ENCODE measurements at regions not wholly inside any gene's neighbourhood (a gene's known extent, or its start where the extent isn't known, plus 50 kb on each side); places are given as distances from the start of the nearest gene placed in this dataset.
A peak's percentile ranks its signal among the peaks of the same experiment; 100 is the strongest.
"Not testable (repeated sequence)": the region's sequence is repeated elsewhere in the genome, so short reads cannot be mapped to it uniquely, and the experiment has no call there.

GRCh38 chr3:102000620-102001209 is 151.4 kb downstream of the NFKBIZ start:
- Mint-ChIP-seq H3K27me3 (no peaks in the 10 kb centered on the region), H3K4me3 (no peak overlapping the region), H3K27ac (no peak overlapping the region), H3K9me3 (no peaks in the 10 kb centered on the region), H3K4me1 (peaks cover 25% of the 10 kb centered on the region)
- DNase-seq (no peak), ATAC-seq (no peak)

GRCh38 chr3:102002056-102002455 is 152.7 kb downstream of the NFKBIZ start:
- no peaks in the 10 kb centered on the region for H3K9me3 Mint-ChIP-seq

GRCh38 chr3:102004561-102004960 is 155.2 kb downstream of the NFKBIZ start:
- Mint-ChIP-seq H3K27me3 (no peaks in the 10 kb centered on the region), H3K4me3 (no peak overlapping the region), H3K9me3 (peaks cover 0 to 6% of the 10 kb centered on the region in 2 donors), H3K4me1 (peaks cover 3% of the 10 kb centered on the region), H3K27ac (no peak overlapping the region)
- DNase-seq (no peak), ATAC-seq (no peak)

More at GRCh38 chr3:102002056-102002455, 152.7 kb downstream of the NFKBIZ start:
- Mint-ChIP-seq H3K4me1 (peaks cover 11% of the 10 kb centered on the region), H3K4me3 (no peak overlapping the region), H3K27me3 (no peaks in the 10 kb centered on the region), H3K27ac (no peak overlapping the region)
- DNase-seq: no peak
- no peak for ATAC-seq

- H3K27ac Mint-ChIP-seq: no peak overlapping the region
- ATAC-seq (no peak), DNase-seq (no peak)
- H3K4me3 Mint-ChIP-seq: no peak overlapping the region
- H3K9me3 Mint-ChIP-seq: peaks cover 0 to 14% of the 10 kb centered on the region in 2 donors
- H3K27me3 Mint-ChIP-seq: no peaks in the 10 kb centered on the region
- H3K4me1 Mint-ChIP-seq: no peaks in the 10 kb centered on the region
Measured at GRCh38 chr3:102005551-102005950, 156.2 kb downstream of the NFKBIZ start.

GRCh38 chr3:102006812-102007485 is 157.6 kb downstream of the NFKBIZ start:
- Mint-ChIP-seq H3K4me1 (no peaks in the 10 kb centered on the region), H3K4me3 (no peak overlapping the region), H3K27ac (no peak overlapping the region), H3K27me3 (no peaks in the 10 kb centered on the region), H3K9me3 (peaks cover 0 to 24% of the 10 kb centered on the region in 2 donors)
- DNase-seq: no peak
- ATAC-seq: no peak

- DNase-seq, ATAC-seq, H3K4me3 Mint-ChIP-seq, H3K27ac Mint-ChIP-seq, H3K27me3 Mint-ChIP-seq, H3K4me1 Mint-ChIP-seq: not testable (repeated sequence)
- peaks cover 5 to 33% of the 10 kb centered on the region in 2 donors for H3K9me3 Mint-ChIP-seq
Measured at GRCh38 chr3:102008436-102008835, 159.1 kb downstream of the NFKBIZ start.

GRCh38 chr3:102016417-102016816 is 167.1 kb downstream of the NFKBIZ start:
- ATAC-seq: no peak
- Mint-ChIP-seq H3K4me3 (no peak overlapping the region), H3K27ac (no peak overlapping the region), H3K27me3 (peaks cover 11% of the 10 kb centered on the region), H3K9me3 (peaks cover 14 to 15% of the 10 kb centered on the region in 2 donors), H3K4me1 (peaks cover 20% of the 10 kb centered on the region)
- no peak for DNase-seq

GRCh38 chr3:102017784-102018183 is 168.5 kb downstream of the NFKBIZ start:
- no peak for ATAC-seq
- Mint-ChIP-seq H3K27ac (no peak overlapping the region), H3K9me3 (peaks cover 11 to 14% of the 10 kb centered on the region in 2 donors), H3K27me3 (peaks cover 11% of the 10 kb centered on the region), H3K4me1 (peaks cover 20% of the 10 kb centered on the region), H3K4me3 (no peak overlapping the region)
- DNase-seq: no peak

GRCh38 chr3:102018551-102018950 is 169.2 kb downstream of the NFKBIZ start:
- Mint-ChIP-seq H3K9me3 (peaks cover 5 to 8% of the 10 kb centered on the region in 2 donors), H3K27ac (no peak overlapping the region), H3K4me1 (peaks cover 20% of the 10 kb centered on the region), H3K4me3 (no peak overlapping the region), H3K27me3 (peaks cover 11% of the 10 kb centered on the region)
- ATAC-seq (no peak), DNase-seq (no peak)

GRCh38 chr3:102020735-102021134 is 171.4 kb downstream of the NFKBIZ start:
- DNase-seq (no peak), ATAC-seq (no peak)
- Mint-ChIP-seq H3K27ac (no peak overlapping the region), H3K4me3 (no peak overlapping the region), H3K27me3 (peaks cover 11% of the 10 kb centered on the region), H3K9me3 (peaks cover 5 to 8% of the 10 kb centered on the region in 2 donors), H3K4me1 (peaks cover 20% of the 10 kb centered on the region)

GRCh38 chr3:102024270-102024904 is 175.1 kb downstream of the NFKBIZ start:
- H3K4me1 Mint-ChIP-seq: peaks cover 7% of the 10 kb centered on the region
- H3K9me3 Mint-ChIP-seq: peaks cover 5 to 8% of the 10 kb centered on the region in 2 donors
- no peak overlapping the region for H3K27ac Mint-ChIP-seq
- no peak overlapping the region for H3K4me3 Mint-ChIP-seq
- ATAC-seq (peak; percentile 94), DNase-seq (peak in 1 of 2 donors; percentile 31)
- H3K27me3 Mint-ChIP-seq: peaks cover 9% of the 10 kb centered on the region

GRCh38 chr3:102025606-102026270 is 176.4 kb downstream of the NFKBIZ start:
- Mint-ChIP-seq H3K27me3 (no peaks in the 10 kb centered on the region), H3K4me3 (no peak overlapping the region), H3K27ac (no peak overlapping the region), H3K4me1 (no peaks in the 10 kb centered on the region), H3K9me3 (no peaks in the 10 kb centered on the region)
- ATAC-seq (no peak), DNase-seq (no peak)

- Mint-ChIP-seq H3K4me3 (no peak overlapping the region), H3K9me3 (no peaks in the 10 kb centered on the region), H3K4me1 (no peaks in the 10 kb centered on the region), H3K27me3 (no peaks in the 10 kb centered on the region), H3K27ac (no peak overlapping the region)
- DNase-seq (no peak), ATAC-seq (no peak)
Measured at GRCh38 chr3:102026656-102027055, 177.3 kb downstream of the NFKBIZ start.

GRCh38 chr3:102030661-102031060 is 181.3 kb downstream of the NFKBIZ start:
- ATAC-seq: no peak
- no peaks in the 10 kb centered on the region for H3K27me3 Mint-ChIP-seq
- H3K4me3 Mint-ChIP-seq: no peak overlapping the region
- no peak overlapping the region for H3K27ac Mint-ChIP-seq
- no peaks in the 10 kb centered on the region for H3K9me3 Mint-ChIP-seq
- DNase-seq: no peak
- H3K4me1 Mint-ChIP-seq: no peaks in the 10 kb centered on the region

- ATAC-seq (no peak), DNase-seq (no peak)
- Mint-ChIP-seq H3K4me1 (no peaks in the 10 kb centered on the region), H3K27ac (no peak overlapping the region), H3K27me3 (no peaks in the 10 kb centered on the region), H3K4me3 (no peak overlapping the region), H3K9me3 (no peaks in the 10 kb centered on the region)
Measured at GRCh38 chr3:102031834-102032233, 182.5 kb downstream of the NFKBIZ start.
